A172 (cell line): ENCODE measurements at regions not wholly inside any gene's neighbourhood (a gene's known extent, or its start where the extent isn't known, plus 50 kb on each side); places are given as distances from the start of the nearest gene placed in this dataset.
"Not testable (repeated sequence)": the region's sequence is repeated elsewhere in the genome, so short reads cannot be mapped to it uniquely, and the experiment has no call there.

Experiments used
- DNase-seq: peaks from one replicate; pipeline ENCODE4 v3.0.0-alpha.2; 2015; ENCODE audit warnings: low spot score

DNA sequence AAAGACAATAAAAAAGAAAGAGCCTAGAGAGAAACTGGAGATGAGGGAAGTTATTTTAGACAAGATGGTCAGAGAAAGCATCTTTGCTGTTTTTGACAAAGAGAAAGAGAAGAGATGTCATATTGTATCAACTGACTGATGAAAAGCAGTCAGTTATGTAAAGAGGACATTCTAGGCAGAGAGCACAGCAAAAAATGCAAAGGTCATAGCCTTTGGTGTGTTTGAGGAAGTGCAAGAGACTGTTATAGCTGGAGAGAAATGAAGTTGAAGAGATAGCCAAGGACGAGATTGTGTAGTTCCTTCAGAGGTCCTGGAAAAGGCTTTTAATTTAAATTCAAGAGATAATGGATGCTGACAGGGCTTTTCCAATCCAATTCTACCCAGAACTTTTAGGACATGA lies 342.4 kb downstream of the RASEF start:
- no peak for DNase-seq

DNA sequence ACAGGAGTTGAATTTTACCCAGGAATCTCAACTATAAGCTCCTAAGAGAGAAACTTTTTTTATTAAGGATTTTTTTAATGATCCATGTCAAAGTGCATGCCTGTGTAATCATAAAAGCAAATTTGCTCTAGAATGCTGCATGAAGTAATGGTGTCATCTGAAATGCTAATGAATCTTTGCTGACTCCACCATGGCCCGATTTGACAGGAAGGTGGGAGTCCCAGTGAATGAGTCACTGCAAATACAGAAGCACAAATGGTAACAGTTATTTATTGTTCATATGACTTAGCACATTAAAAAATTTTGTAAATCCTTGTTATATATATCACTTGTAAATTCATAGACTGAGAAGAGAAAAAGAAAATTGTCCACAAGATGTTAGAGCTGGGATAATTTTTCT lies 341.3 kb downstream of the RASEF start:
- DNase-seq, result peak; percentile 27

DNA sequence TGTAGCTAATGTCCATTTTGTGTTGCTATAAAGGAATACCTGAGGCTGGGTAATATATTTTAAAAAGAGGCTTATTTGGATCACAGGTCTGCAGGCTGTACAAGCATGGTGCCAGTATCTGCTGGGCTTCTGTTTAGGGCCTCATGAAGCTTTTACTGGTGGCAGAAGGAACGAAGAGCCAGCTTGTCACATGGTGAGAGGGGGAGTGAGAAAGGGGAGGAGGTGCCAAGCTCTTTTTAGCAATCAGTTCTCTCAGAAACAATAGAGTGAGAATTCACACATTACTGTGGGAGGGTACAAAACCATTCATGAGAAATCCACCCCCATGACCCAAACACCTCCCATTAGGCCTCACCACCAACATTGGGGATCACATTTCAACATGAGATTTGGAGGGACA lies 340.9 kb downstream of the RASEF start:
- no peak for DNase-seq

DNA sequence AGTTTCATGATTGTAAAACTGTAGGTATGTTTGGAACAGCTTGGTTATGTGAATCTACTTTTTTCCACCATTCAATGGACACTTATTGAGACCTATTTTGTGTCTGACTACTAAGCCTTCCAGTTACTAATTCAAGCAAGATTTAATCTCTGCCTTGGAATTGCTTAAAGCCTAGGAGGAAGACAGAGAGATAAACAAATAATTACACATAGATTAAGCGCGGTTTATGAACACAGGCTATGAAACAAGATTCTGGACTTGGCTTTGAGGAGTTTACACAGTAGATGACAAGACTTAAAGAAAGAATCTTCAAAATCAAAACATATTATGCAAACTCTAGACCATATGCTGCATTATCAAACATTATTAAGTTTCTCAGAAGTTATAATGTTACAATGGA lies 340.4 kb downstream of the RASEF start:
- no peak for DNase-seq

- DNase-seq, result no peak
Observed at GRCh38 chr9:82726424-82727276, 336.3 kb downstream of the RASEF start.

DNA sequence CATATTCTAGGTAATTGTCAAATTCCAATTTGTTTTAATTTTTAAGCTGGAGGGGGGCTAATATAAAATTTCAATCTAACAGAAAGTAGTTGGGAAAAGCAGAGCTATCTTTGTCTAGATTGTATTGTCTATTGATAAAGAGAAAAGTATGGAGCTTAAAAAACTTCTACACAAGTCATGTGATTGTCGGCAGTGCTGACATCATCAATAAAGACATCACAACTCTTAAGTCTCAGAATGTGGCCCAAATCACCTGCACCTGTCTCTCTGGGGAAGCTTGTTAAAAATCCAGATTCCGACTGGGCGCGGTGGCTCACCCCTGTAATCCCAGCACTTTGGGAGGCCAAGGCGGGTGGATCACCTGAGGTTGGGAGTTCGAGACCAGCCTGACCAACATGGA lies 333.8 kb downstream of the RASEF start:
- no peak for DNase-seq

- no peak for DNase-seq
Observed at GRCh38 chr9:82729991-82730589, 332.9 kb downstream of the RASEF start.

DNA sequence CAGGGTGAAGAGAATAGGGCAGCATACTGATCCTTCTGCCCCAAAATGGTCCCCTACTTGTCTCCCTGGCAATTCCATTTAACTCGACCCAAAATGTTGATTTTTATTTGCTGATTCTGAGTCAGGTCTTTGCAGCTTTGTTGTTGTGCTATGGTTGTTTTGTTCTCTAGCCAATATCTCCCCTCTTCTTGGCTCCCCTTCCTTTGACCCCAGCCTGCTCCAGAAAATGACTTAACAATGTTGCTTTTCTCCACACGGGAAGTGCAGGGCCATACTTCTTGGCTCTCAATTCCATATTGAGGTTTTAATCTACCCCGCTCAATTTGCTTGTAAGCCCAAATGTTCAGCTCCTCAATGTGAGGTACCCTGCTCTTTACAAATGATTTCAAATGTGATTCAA lies 330.0 kb downstream of the RASEF start:
- DNase-seq, result no peak

DNA sequence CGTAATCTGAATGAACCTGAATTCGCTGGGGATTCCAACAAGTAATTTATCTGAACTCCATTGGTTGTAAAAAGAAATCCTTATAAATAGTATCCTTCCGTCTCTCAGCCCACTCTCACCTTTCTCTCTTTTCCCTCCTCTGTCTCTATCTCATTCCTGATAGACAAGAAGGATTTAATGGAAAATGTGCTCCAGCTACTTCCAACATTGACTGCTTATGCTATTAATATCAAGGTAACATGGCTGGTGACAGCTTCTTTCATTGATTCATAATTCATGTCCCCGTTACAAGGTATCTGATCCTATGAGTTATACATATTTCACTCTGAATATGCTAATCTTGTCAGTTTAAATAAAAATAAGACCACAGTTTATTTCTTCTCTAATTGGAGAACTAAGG lies 326.8 kb downstream of the RASEF start:
- no peak for DNase-seq

- DNase-seq, result no peak
Observed at GRCh38 chr9:82736701-82737100, 326.2 kb downstream of the RASEF start.

- no peak for DNase-seq
Observed at GRCh38 chr9:82745919-82746318, 317.0 kb downstream of the RASEF start.

DNA sequence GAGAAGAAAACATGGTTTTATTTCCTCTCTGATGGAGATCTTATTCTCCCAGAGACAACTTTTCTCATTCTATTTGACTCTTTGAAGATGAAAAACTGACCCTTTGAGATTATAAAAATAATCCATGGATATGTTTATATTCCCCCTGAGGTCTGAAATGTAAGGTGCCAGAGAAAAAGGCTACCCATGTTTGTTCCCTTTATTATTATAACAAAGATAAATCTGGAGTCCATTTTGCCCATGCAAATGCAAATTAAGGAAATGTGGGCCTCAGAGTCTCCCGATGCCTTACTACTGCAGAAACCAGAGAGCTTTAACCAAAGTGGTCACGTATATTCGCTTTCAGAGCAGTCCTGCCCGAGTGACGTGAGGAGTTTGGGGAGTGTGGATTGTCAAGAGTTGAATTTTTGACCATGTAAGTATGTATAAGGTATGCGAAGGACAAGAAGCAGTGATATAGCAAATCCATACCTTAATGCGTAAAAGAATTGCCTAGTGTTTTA lies 312.5 kb downstream of the RASEF start:
- no peak for DNase-seq

GRCh38 chr9:82757924-82758323 lies 305.0 kb downstream of the RASEF start:
- DNase-seq, result no peak

DNA sequence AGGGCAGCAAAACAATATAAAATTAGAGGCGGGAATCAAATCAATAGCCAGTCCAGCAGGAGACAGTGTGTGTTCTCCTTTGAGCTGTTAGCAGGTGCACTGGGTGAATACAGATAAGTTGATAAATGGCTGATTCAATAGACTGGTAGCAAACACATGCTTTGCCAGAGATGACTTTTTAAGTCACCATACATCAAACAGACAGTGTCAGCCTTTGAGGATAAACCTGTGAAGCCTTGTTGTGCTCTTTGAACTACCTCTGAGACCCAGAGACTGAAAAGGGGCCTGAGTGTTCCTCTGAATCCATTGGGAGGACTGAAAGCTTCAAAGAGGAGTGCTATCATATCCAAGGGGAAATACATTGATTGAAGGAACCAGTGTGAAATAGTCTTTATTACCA lies 301.9 kb downstream of the RASEF start:
- no peak for DNase-seq

- no peak for DNase-seq
Observed at GRCh38 chr9:82761956-82762355, 301.0 kb downstream of the RASEF start.

- DNase-seq, result no peak
Observed at GRCh38 chr9:82763656-82764055, 299.3 kb downstream of the RASEF start.

- no peak for DNase-seq
Observed at GRCh38 chr9:82764061-82764668, 298.8 kb downstream of the RASEF start.

- not testable (repeated sequence) for DNase-seq
Observed at GRCh38 chr9:82774707-82775231, 288.2 kb downstream of the RASEF start.

DNA sequence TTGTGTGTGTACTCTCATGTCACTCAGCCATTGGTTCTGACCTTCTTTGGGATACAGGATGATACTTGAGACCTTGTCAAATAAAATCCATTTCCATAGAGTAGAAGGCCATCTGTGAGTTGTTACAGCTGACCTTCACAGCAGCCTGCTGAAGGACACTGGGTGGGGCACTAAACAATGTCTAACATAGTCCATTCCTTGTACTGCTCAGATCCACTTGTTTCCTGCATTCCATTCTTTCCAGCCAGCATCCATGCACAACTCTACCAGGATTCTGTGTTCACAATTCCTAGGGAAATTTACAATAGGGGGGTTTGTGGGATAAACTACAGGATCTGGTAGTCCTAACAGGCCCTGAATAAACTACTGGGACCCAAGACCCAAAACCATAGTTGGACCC lies 286.4 kb downstream of the RASEF start:
- no peak for DNase-seq

DNA sequence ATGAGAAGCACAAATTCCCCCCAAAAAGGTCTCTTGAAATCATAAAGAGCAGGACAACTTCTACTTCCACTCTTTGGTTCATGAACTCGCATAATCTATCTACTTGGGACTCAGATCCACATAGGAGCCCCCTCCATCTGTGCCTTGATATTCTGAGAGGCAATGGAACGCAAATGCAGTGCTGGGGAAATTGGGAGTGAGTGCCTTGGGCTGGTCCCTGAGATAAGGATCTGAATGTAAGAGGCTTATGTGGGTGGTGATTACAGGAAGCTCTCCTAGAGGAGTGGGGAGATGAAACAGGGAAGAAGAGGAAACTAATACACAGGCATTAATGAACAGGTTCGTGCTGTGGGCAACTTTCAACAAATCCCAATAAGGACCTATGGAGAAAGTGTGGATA lies 285.6 kb downstream of the RASEF start:
- no peak for DNase-seq

- not testable (repeated sequence) for DNase-seq
Observed at GRCh38 chr9:82778923-82779322, 284.0 kb downstream of the RASEF start.

GRCh38 chr9:82780017-82780416 lies 282.9 kb downstream of the RASEF start:
- DNase-seq, result no peak

- no peak for DNase-seq
Observed at GRCh38 chr9:82781921-82782392, 281.0 kb downstream of the RASEF start.
